SK-N-SH treated with all-trans-retinoic acid at 6 μM for 48 hours (cell line): ENCODE measurements at regions not wholly inside any gene's neighbourhood (a gene's known extent, or its start where the extent isn't known, plus 50 kb on each side); places are given as distances from the start of the nearest gene placed in this dataset.

Experiments
- ATAC-seq: fragments of 200-7000 bp; cut with Tn5 transposase; 3 replicates; pipeline ENCODE4 v1.9.1; 2020; ENCODE audit warnings: mild to moderate bottlenecking, moderate library complexity
- BACH2 ChIP-seq: fragments of 250-450 bp; sonication (Bioruptor Pico); IDR thresholded peaks from 2 replicates; pipeline ENCODE4 v1.9.0; 2021; ENCODE audit warnings: mild to moderate bottlenecking, borderline replicate concordance
- CSDC2 ChIP-seq: fragments of 250-450 bp; sonication (Bioruptor Pico); IDR thresholded peaks from 2 replicates; pipeline ENCODE4 v1.5.0; 2020; ENCODE audit warnings: mild to moderate bottlenecking, moderate library complexity
- GLIS3 ChIP-seq: fragments of 250-450 bp; sonication (Bioruptor Pico); IDR thresholded peaks from 2 replicates; pipeline ENCODE4 v1.5.0; 2020; ENCODE audit warnings: mild to moderate bottlenecking, moderate library complexity
- ISL1 ChIP-seq: fragments of 250-450 bp; sonication (Bioruptor Pico); IDR thresholded peaks from 2 replicates; pipeline ENCODE4 v2.1.2; 2022; ENCODE audit warnings: mild to moderate bottlenecking, moderate library complexity
- PPARA ChIP-seq: fragments of 250-450 bp; sonication (Bioruptor Pico); IDR thresholded peaks from 2 replicates; pipeline ENCODE4 v1.5.0; 2020; ENCODE audit warnings: mild to moderate bottlenecking, borderline replicate concordance
- RARB ChIP-seq: fragments of 250-450 bp; sonication (Bioruptor Pico); IDR thresholded peaks from 2 replicates; pipeline ENCODE4 v1.8.0; 2021; ENCODE audit warnings: mild to moderate bottlenecking, moderate library complexity
- SNAI2 ChIP-seq: fragments of 250-450 bp; sonication (Bioruptor Pico); IDR thresholded peaks from 2 replicates; pipeline ENCODE4 v1.5.0; 2020; ENCODE audit warnings: mild to moderate bottlenecking, moderate library complexity
- TCF4 ChIP-seq: fragments of 250-450 bp; sonication (Bioruptor Pico); IDR thresholded peaks from 2 replicates; pipeline ENCODE4 v1.8.0; 2021; ENCODE audit warnings: mild to moderate bottlenecking, moderate library complexity, borderline replicate concordance
- TOX ChIP-seq: fragments of 250-450 bp; sonication (Bioruptor Pico); IDR thresholded peaks from 2 replicates; pipeline ENCODE4 v1.8.0; 2021; ENCODE audit warnings: mild to moderate bottlenecking, moderate library complexity, borderline replicate concordance
- ZFP3 ChIP-seq: fragments of 250-450 bp; sonication (Bioruptor Pico); IDR thresholded peaks from 2 replicates; pipeline ENCODE4 v1.5.0; 2020; ENCODE audit warnings: mild to moderate bottlenecking, moderate library complexity
- ZFP30 ChIP-seq: fragments of 450-650 bp; formaldehyde crosslinking; IDR thresholded peaks from 2 replicates; pipeline ENCODE4 v1.5.0; 2022; ENCODE audit warnings: mild to moderate bottlenecking, moderate library complexity
- ZNF565 ChIP-seq: fragments of 450-650 bp; formaldehyde crosslinking; conservative IDR thresholded peaks from 2 replicates; pipeline ENCODE4 v1.5.0; 2020; ENCODE audit warnings: low read depth, mild to moderate bottlenecking, moderate library complexity
- ZNF70 ChIP-seq: fragments of 450-650 bp; formaldehyde crosslinking; IDR thresholded peaks from 2 replicates; pipeline ENCODE4 v1.5.0; 2020; ENCODE audit warnings: mild to moderate bottlenecking, moderate library complexity
- ZNF8 ChIP-seq: fragments of 450-650 bp; formaldehyde crosslinking; IDR thresholded peaks from 2 replicates; pipeline ENCODE4 v1.5.0; 2020; ENCODE audit warnings: mild to moderate bottlenecking, moderate library complexity
- TF ChIP-seq, protein P1 (sequence below): fragments of 250-450 bp; sonication (Bioruptor Pico); IDR thresholded peaks from 2 replicates; pipeline ENCODE4 v1.8.0; 2020; ENCODE audit warnings: mild to moderate bottlenecking, moderate library complexity, borderline replicate concordance
- TF ChIP-seq, protein P2 (sequence below): fragments of 250-450 bp; sonication (Bioruptor Pico); IDR thresholded peaks from 2 replicates; pipeline ENCODE4 v1.5.0; 2020; ENCODE audit warnings: mild to moderate bottlenecking, moderate library complexity
- TF ChIP-seq, protein P3 (sequence below): fragments of 250-450 bp; sonication (Bioruptor Pico); IDR thresholded peaks from 2 replicates; pipeline ENCODE4 v1.8.0; 2021; ENCODE audit warnings: low read depth, mild to moderate bottlenecking, moderate library complexity, borderline replicate concordance
- TF ChIP-seq, protein P4 (sequence below): fragments of 250-450 bp; sonication (Bioruptor Pico); IDR thresholded peaks from 2 replicates; pipeline ENCODE4 v1.5.1; 2021; ENCODE audit warnings: mild to moderate bottlenecking, moderate library complexity

DNA sequence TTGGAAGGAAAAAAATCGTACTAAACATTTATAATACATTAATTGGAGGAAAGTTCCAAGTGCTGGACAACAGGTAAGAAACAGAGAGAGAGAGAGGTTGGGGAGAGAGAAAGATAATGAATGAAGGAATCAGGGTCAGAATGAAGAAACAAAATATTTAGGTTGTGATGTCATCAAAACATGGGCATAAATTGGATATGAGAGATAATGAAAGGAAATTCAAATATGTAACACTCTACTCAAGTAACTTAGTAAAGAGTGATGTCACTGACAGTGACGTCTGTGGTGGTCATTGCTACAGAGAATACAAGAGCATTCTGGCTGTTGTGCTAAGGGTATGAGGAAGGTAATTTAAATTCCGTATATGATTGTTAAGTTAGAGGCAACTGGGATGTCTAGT is 543.4 kb upstream of the COX7C start (continued):
- TF ChIP-seq, protein P1, sequence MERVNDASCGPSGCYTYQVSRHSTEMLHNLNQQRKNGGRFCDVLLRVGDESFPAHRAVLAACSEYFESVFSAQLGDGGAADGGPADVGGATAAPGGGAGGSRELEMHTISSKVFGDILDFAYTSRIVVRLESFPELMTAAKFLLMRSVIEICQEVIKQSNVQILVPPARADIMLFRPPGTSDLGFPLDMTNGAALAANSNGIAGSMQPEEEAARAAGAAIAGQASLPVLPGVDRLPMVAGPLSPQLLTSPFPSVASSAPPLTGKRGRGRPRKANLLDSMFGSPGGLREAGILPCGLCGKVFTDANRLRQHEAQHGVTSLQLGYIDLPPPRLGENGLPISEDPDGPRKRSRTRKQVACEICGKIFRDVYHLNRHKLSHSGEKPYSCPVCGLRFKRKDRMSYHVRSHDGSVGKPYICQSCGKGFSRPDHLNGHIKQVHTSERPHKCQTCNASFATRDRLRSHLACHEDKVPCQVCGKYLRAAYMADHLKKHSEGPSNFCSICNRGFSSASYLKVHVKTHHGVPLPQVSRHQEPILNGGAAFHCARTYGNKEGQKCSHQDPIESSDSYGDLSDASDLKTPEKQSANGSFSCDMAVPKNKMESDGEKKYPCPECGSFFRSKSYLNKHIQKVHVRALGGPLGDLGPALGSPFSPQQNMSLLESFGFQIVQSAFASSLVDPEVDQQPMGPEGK (CRISPR knock-in tag) = no peak
- TF ChIP-seq PPARA = no peak

DNA sequence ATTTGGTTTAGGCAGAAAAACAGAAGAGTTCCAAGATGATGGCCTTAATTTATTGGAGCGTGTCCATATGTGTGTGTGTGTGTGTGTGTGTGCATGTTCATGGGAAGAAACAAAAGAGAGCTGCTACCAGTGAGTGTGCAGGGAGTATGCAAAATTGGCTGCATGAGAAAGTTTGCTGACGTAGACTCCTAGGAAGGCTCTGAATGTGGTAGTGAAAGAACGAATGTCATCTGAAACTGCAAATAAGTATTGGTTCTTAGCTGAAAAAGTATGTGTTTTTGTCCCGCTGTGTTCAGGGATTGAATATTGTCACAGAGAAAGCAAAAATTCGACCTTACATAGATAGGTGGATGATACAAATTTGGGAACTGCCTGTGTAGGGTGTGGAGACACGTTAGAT is 542.6 kb upstream of the COX7C start:
- TF ChIP-seq CSDC2 (CRISPR knock-in tag) (no peak), PPARA (no peak), TCF4 (CRISPR knock-in tag) (no peak), RARB (CRISPR knock-in tag) (no peak), ISL1 (CRISPR knock-in tag) (no peak)
- TF ChIP-seq, protein P1 (CRISPR knock-in tag) = no peak
- TF ChIP-seq, protein P2, sequence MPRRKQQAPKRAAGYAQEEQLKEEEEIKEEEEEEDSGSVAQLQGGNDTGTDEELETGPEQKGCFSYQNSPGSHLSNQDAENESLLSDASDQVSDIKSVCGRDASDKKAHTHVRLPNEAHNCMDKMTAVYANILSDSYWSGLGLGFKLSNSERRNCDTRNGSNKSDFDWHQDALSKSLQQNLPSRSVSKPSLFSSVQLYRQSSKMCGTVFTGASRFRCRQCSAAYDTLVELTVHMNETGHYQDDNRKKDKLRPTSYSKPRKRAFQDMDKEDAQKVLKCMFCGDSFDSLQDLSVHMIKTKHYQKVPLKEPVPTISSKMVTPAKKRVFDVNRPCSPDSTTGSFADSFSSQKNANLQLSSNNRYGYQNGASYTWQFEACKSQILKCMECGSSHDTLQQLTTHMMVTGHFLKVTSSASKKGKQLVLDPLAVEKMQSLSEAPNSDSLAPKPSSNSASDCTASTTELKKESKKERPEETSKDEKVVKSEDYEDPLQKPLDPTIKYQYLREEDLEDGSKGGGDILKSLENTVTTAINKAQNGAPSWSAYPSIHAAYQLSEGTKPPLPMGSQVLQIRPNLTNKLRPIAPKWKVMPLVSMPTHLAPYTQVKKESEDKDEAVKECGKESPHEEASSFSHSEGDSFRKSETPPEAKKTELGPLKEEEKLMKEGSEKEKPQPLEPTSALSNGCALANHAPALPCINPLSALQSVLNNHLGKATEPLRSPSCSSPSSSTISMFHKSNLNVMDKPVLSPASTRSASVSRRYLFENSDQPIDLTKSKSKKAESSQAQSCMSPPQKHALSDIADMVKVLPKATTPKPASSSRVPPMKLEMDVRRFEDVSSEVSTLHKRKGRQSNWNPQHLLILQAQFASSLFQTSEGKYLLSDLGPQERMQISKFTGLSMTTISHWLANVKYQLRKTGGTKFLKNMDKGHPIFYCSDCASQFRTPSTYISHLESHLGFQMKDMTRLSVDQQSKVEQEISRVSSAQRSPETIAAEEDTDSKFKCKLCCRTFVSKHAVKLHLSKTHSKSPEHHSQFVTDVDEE (CRISPR knock-in tag) = no peak
- TF ChIP-seq, all 23 proteins: peak for 0
- ATAC-seq = no peak

DNA sequence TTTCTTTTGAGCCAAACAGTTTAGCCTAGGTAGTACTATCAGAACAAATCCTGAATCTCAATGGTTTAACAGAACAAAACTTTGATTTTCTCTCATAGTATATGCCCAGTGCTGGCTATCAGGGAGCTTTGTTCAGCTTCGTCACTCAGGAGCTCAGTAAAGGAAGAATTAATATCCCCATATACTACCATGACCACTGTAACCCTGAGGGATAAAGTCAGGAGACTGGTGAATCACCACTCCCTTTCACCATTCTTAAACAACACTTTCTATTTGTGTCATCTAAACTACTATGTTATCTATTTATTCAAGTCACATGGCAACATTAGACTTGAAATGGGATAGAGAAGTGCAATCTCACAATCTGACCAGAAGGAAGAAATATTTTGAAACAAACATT is 522.6 kb upstream of the COX7C start:
- no peak for TF ChIP-seq ISL1 (CRISPR knock-in tag)
- no peak for TF ChIP-seq ZFP3 (CRISPR knock-in tag)
- TF ChIP-seq, protein P3, sequence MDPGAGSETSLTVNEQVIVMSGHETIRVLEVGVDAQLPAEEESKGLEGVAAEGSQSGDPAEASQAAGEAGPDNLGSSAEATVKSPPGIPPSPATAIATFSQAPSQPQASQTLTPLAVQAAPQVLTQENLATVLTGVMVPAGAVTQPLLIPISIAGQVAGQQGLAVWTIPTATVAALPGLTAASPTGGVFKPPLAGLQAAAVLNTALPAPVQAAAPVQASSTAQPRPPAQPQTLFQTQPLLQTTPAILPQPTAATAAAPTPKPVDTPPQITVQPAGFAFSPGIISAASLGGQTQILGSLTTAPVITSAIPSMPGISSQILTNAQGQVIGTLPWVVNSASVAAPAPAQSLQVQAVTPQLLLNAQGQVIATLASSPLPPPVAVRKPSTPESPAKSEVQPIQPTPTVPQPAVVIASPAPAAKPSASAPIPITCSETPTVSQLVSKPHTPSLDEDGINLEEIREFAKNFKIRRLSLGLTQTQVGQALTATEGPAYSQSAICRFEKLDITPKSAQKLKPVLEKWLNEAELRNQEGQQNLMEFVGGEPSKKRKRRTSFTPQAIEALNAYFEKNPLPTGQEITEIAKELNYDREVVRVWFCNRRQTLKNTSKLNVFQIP = no peak
- no peak for TF ChIP-seq BACH2 (CRISPR knock-in tag)
- no peak for TF ChIP-seq SNAI2 (CRISPR knock-in tag)
- no peak for TF ChIP-seq ZNF565 (CRISPR knock-in tag)
- no peak for TF ChIP-seq ZFP30
- TF ChIP-seq TCF4 (CRISPR knock-in tag) = no peak
- TF ChIP-seq ZNF70 (CRISPR knock-in tag) = no peak
- TF ChIP-seq, protein P4, sequence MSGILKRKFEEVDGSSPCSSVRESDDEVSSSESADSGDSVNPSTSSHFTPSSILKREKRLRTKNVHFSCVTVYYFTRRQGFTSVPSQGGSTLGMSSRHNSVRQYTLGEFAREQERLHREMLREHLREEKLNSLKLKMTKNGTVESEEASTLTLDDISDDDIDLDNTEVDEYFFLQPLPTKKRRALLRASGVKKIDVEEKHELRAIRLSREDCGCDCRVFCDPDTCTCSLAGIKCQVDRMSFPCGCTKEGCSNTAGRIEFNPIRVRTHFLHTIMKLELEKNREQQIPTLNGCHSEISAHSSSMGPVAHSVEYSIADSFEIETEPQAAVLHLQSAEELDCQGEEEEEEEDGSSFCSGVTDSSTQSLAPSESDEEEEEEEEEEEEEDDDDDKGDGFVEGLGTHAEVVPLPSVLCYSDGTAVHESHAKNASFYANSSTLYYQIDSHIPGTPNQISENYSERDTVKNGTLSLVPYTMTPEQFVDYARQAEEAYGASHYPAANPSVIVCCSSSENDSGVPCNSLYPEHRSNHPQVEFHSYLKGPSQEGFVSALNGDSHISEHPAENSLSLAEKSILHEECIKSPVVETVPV = no peak
- TF ChIP-seq TOX = no peak
- TF ChIP-seq, protein P2 (CRISPR knock-in tag) = no peak
- TF ChIP-seq GLIS3 (CRISPR knock-in tag) = no peak
- TF ChIP-seq ZNF8 (CRISPR knock-in tag) = no peak
- TF ChIP-seq, all 23 proteins: peak for 0
- no peak for ATAC-seq
